Limb (tissue), 2 donors: ENCODE measurements at regions not wholly inside any gene's neighbourhood (a gene's known extent, or its start where the extent isn't known, plus 50 kb on each side); places are given as distances from the start of the nearest gene placed in this dataset.
"Not testable (repeated sequence)": the region's sequence is repeated elsewhere in the genome, so short reads cannot be mapped to it uniquely, and the experiment has no call there.

Source experiments
- DNase-seq, 2 donors: peaks; one replicate each; pipeline ENCODE4 v3.0.0-alpha.2; 2016; ENCODE audit errors: extremely low spot score in 2 of 2

- not testable (repeated sequence) for DNase-seq
Measured at GRCh38 chr10:95137990-95138625, 55.9 kb upstream of the ACSM6 start.

- no peak for DNase-seq
Measured at GRCh38 chr10:95134490-95134889, 59.5 kb upstream of the ACSM6 start.

GRCh38 chr10:95133997-95134396 is 60.0 kb upstream of the ACSM6 start:
- no peak for DNase-seq

GRCh38 chr10:95133016-95133752 is 60.9 kb upstream of the ACSM6 start:
- DNase-seq, result peak; percentile 38 to 68

GRCh38 chr10:95130429-95130828 is 61.1 kb upstream of the CYP2C8 start:
- not testable (repeated sequence) for DNase-seq

GRCh38 chr10:95125582-95125981 is 56.3 kb upstream of the CYP2C8 start:
- no peak for DNase-seq

- no peak for DNase-seq
Measured at GRCh38 chr10:95122736-95123135, 53.4 kb upstream of the CYP2C8 start.

GRCh38 chr10:95121904-95122303 is 52.6 kb upstream of the CYP2C8 start:
- no peak for DNase-seq
